B cell (primary cell): ENCODE measurements at regions not wholly inside any gene's neighbourhood (a gene's known extent, or its start where the extent isn't known, plus 50 kb on each side); places are given as distances from the start of the nearest gene placed in this dataset.

ENCODE experiments used
- ATAC-seq: fragments of 200-7000 bp; cut with Tn5 transposase; one replicate; pipeline ENCODE4 v1.10.0; 2021; ENCODE audit warnings: low read depth, mild to moderate bottlenecking, moderate number of reproducible peaks, moderate library complexity
- CTCF ChIA-PET: fragments of 350-600 bp; sonication (Branson Sonifier 250); formaldehyde crosslinking; loops from one replicate; lab custom pipeline; 2021; ENCODE audit warnings: antibody characterized with exemption, inconsistent platforms; lab: Charles Lee
- POLR2A ChIA-PET: fragments of 350-600 bp; sonication (Branson Sonifier 250); formaldehyde crosslinking; loops from one replicate; lab custom pipeline; 2021; ENCODE audit warnings: antibody characterized with exemption; lab: Charles Lee
- DNase-seq: peaks from one replicate; pipeline ENCODE4 v3.0.0; 2013
- H2AFZ ChIP-seq: 2 replicates; pipeline ENCODE4 v1.6.1; 2012; ENCODE audit warnings: mild to moderate bottlenecking, low read depth, low read length; ENCODE audit not compliant: insufficient read depth, poor library complexity, severe bottlenecking
- H3K27ac ChIP-seq, 2 donors: 1 replicate in 1 of 2; 2 replicates in 1 of 2; pipeline ENCODE4 v1.5.1; 2012 to 2013; ENCODE audit warnings: low read length in 2 of 2, mild to moderate bottlenecking in 2 of 2, moderate library complexity in 1 of 2
- H3K27me3 ChIP-seq, 4 experiments: fragments of 200-600 bp in 1 of 4; sonication (generic) in 1 of 4; replicated peaks in 1 of 4; 1 replicate in 2 of 4; 2 replicates in 2 of 4; pipeline versions ENCODE4 v1.6.1 to v1.7.0; 2013 to 2016; ENCODE audit warnings: low read length in 3 of 4, mild to moderate bottlenecking in 2 of 4, mixed read lengths in 1 of 4, moderate library complexity in 1 of 4; ENCODE audit not compliant: insufficient read depth in 4 of 4, control insufficient read depth in 3 of 4; ENCODE audit errors: control extremely low read depth in 1 of 4
- H3K36me3 ChIP-seq, 2 experiments: replicated peaks in 1 of 2; 1 replicate in 1 of 2; 2 replicates in 1 of 2; pipeline versions ENCODE4 v1.6.1 to v1.7.1; 2013; ENCODE audit warnings: low read length in 1 of 2; ENCODE audit not compliant: insufficient read depth in 2 of 2, control insufficient read depth in 1 of 2; ENCODE audit errors: control extremely low read depth in 1 of 2, extremely low read depth in 1 of 2
- H3K4me1 ChIP-seq, 2 donors: fragments of 200-600 bp in 1 of 2; sonication (generic) in 1 of 2; 1 replicate in 1 of 2; 2 replicates in 1 of 2; pipeline versions ENCODE4 v1.5.1 to v1.6.1; 2013 to 2017; ENCODE audit warnings: low read length in 2 of 2; ENCODE audit not compliant: control insufficient read depth in 2 of 2, insufficient read depth in 2 of 2
- H3K4me2 ChIP-seq: replicated peaks from 2 replicates; pipeline ENCODE3; 2012; ENCODE audit warnings: mild to moderate bottlenecking, low read depth, low read length; ENCODE audit not compliant: poor library complexity, severe bottlenecking
- H3K4me3 ChIP-seq, 5 experiments: fragments of 200-600 bp in 1 of 5; sonication (generic) in 1 of 5; 1 replicate in 3 of 5; 2 replicates in 2 of 5; pipeline versions ENCODE4 v1.5.1 to v1.7.0; 2011 to 2016; ENCODE audit warnings: low read length in 4 of 5, mild to moderate bottlenecking in 4 of 5, low read depth in 2 of 5, control low read depth in 1 of 5, moderate library complexity in 1 of 5; ENCODE audit not compliant: insufficient read depth in 1 of 5; ENCODE audit errors: control extremely low read depth in 1 of 5, extremely low read depth in 1 of 5
- H3K79me2 ChIP-seq: fragments of 200-600 bp; sonication (generic); one replicate; pipeline ENCODE4 v1.6.0; 2016; ENCODE audit warnings: low read length; ENCODE audit not compliant: control insufficient read depth, insufficient read depth
- H3K9ac ChIP-seq: fragments of 200-600 bp; sonication (generic); 2 replicates; pipeline ENCODE4 v1.6.1; 2017; ENCODE audit warnings: mild to moderate bottlenecking, low read length, moderate library complexity
- H3K9me3 ChIP-seq, 3 donors: one replicate each; pipeline versions ENCODE4 v1.6.1 to v1.7.1; 2013; ENCODE audit warnings: low read length in 2 of 3; ENCODE audit not compliant: control insufficient read depth in 2 of 3, insufficient read depth in 1 of 3; ENCODE audit errors: control extremely low read depth in 1 of 3
- H4K20me1 ChIP-seq: 2 replicates; pipeline ENCODE4 v1.6.0; 2012; ENCODE audit warnings: mild to moderate bottlenecking, low read length; ENCODE audit not compliant: insufficient read depth, control insufficient read depth, poor library complexity, severe bottlenecking
- H3K27ac Mint-ChIP-seq: one replicate; pipeline ENCODE4 v1.8.0; 2021; ENCODE audit warnings: mixed read lengths
- H3K27me3 Mint-ChIP-seq: one replicate; pipeline ENCODE4 v1.8.0; 2021; ENCODE audit warnings: mixed read lengths
- H3K4me1 Mint-ChIP-seq: one replicate; pipeline ENCODE4 v1.8.0; 2021; ENCODE audit warnings: mixed read lengths
- H3K4me3 Mint-ChIP-seq: one replicate; pipeline ENCODE4 v1.8.0; 2021; ENCODE audit warnings: mixed read lengths
- H3K9me3 Mint-ChIP-seq: one replicate; pipeline ENCODE4 v1.8.0; 2022; ENCODE audit warnings: mixed read lengths; ENCODE audit not compliant: insufficient read depth
- CTCF ChIP-seq: fragments of 200-600 bp; IDR thresholded peaks from one replicate; pipeline ENCODE4 v1.8.0; 2022; ENCODE audit warnings: antibody characterized with exemption, mild to moderate bottlenecking
- EZH2 ChIP-seq: IDR thresholded peaks from 2 replicates; pipeline ENCODE4 v1.6.1; 2012; ENCODE audit warnings: borderline replicate concordance, low read depth, mild to moderate bottlenecking, moderate library complexity, low read length; ENCODE audit not compliant: insufficient read depth, poor library complexity, severe bottlenecking
- WGBS: methylation state at CpG from one replicate; pipeline ENCODE4 v1.1.5; 2013; ENCODE audit warnings: missing lambda C conversion rate; ENCODE audit not compliant: insufficient coverage; 5-methylcytosine and 5-hydroxymethylcytosine counted together
- intact Hi-C: fragments of 100-400 bp; cut with micrococcal nuclease; formaldehyde crosslinking; loops from one replicate; pipeline ENCODE4 v1.10.0; 2022

- Histone ChIP-seq H3K4me3 (no peak overlapping the region), H3K4me2 (no peak overlapping the region), H3K9me3 (peaks cover 0 to 3% (median 0%) of the 10 kb centered on the region in 3 donors), H3K27ac (no peak overlapping the region), H3K36me3 (no peaks in the 10 kb centered on the region), H2AFZ (no peak overlapping the region), H3K27me3 (no peaks in the 10 kb centered on the region), H3K4me1 (no peaks in the 10 kb centered on the region), H4K20me1 (no peaks in the 10 kb centered on the region), H3K79me2 (no peaks in the 10 kb centered on the region), H3K9ac (no peak overlapping the region)
- ChIA-PET POLR2A (no interaction called here), CTCF (no interaction called here)
- no CpG with 5 or more reads among the region's 3 CpGs for WGBS
- no peak for DNase-seq
- Mint-ChIP-seq H3K27ac (no peak overlapping the region), H3K4me3 (no peak overlapping the region), H3K27me3 (no peaks in the 10 kb centered on the region), H3K4me1 (no peaks in the 10 kb centered on the region), H3K9me3 (peaks cover 3% of the 10 kb centered on the region)
- intact Hi-C loops = no loop called here
- TF ChIP-seq CTCF (no peak), EZH2 (no peak)
- ATAC-seq = no peak
These were observed 750.2 kb downstream of the HDGFL1 start for GRCh38 chr6:23319582-23319981.

- Mint-ChIP-seq H3K9me3 (peaks cover 3% of the 10 kb centered on the region), H3K27ac (no peak overlapping the region), H3K27me3 (no peaks in the 10 kb centered on the region), H3K4me3 (no peak overlapping the region), H3K4me1 (no peaks in the 10 kb centered on the region)
- no peaks in the 10 kb centered on the region for H3K36me3 ChIP-seq
- ATAC-seq (no peak), DNase-seq (no peak)
- no CpG with 5 or more reads among the region's 2 CpGs for WGBS
- TF ChIP-seq CTCF (no peak), EZH2 (no peak)
- no peak overlapping the region for H3K4me3 ChIP-seq
- peaks cover 0 to 2% (median 0%) of the 10 kb centered on the region in 3 donors for H3K9me3 ChIP-seq
- no peak overlapping the region for H3K9ac ChIP-seq
- intact Hi-C loops = no loop called here
- ChIA-PET POLR2A (no interaction called here), CTCF (no interaction called here)
- no peak overlapping the region for H3K27ac ChIP-seq
- H3K4me2 ChIP-seq = no peak overlapping the region
- no peak overlapping the region for H2AFZ ChIP-seq
- no peaks in the 10 kb centered on the region for H3K27me3 ChIP-seq
- H3K4me1 ChIP-seq = no peaks in the 10 kb centered on the region
- H4K20me1 ChIP-seq = no peaks in the 10 kb centered on the region
- no peaks in the 10 kb centered on the region for H3K79me2 ChIP-seq
These were observed 751.2 kb downstream of the HDGFL1 start for GRCh38 chr6:23320471-23321015.
